ENCODE measurements at regions not wholly inside any gene's neighbourhood (a gene's known extent, or its start where the extent isn't known, plus 50 kb on each side); places are given as distances from the start of the nearest gene placed in this dataset.
"Not testable (repeated sequence)": the region's sequence is repeated elsewhere in the genome, so short reads cannot be mapped to it uniquely, and the experiment has no call there.

DNA sequence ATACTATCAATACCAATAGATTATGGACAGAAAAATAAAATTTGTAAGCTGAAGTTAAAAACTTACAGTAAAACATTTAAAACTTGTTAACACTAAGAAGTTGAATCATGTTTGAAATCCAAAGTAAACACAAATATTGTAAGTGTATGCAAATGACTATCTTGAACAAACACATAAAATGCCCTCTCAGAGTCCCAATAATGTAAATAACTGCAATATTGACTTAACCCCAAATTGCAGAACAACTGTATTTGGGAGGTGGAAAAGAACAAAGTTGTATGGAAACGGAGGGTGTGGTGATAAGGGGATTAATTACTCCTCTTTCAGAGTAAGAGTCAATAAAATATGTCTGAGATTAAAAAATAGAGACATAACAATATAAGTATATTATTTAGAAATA is 140.0 kb upstream of the NOL4 start:
- Mint-ChIP-seq H3K27me3 (peaks cover 0 to 3% (median 0%) of the 10 kb centered on the region in 3 donors), H3K9me3 (peaks cover 0 to 3% (median 0%) of the 10 kb centered on the region in 7 donors), H3K4me3 (no peak overlapping the region), H3K27ac (no peak overlapping the region), H3K4me1 (no peaks in the 10 kb centered on the region), H3K36me3 (no peaks in the 10 kb centered on the region)
- DNase-seq (no peak), ATAC-seq (ENCODE audit: low read depth in 2 of 2) (no peak)

DNA sequence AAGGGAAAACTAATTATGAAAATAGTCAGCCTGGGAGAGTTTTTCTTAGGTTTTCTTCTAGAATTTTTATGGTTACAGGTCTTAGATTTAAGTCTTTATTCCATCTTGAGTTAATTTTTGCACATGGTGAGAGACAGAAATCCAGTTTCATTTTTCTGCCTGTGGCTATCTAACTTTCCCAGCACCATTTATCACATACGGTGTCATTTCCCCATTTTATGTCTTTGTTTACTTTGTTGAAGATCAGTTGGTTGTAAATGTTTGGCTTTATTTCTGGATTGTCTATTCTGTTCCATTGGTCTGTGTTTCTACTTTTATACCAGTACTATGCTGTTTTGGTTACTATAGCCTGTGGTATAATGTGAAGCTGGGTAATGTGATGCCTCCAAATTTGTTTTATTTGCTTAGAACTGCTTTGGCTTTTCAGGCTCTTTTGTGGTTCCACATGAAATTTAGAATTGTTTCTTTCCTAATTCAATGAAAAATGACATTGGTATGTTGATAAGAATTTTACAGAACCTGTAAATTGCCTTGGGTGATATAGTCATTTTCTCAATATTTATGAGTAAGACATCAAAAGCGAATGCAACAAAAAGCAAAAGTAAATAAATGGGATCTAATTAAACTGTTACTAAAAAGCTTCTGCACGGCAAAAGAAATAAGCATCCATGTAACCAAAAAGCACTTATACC is 146.1 kb upstream of the NOL4 start:
- H3K27me3 Mint-ChIP-seq: peaks cover 0 to 3% (median 0%) of the 10 kb centered on the region in 3 donors
- no peaks in the 10 kb centered on the region for H3K36me3 Mint-ChIP-seq
- no peak overlapping the region for H3K27ac Mint-ChIP-seq
- no peak overlapping the region for H3K4me3 Mint-ChIP-seq
- no peak for ATAC-seq (ENCODE audit: low read depth in 2 of 2)
- peaks cover 0 to 5% (median 0%) of the 10 kb centered on the region in 7 donors for H3K9me3 Mint-ChIP-seq
- no peak for DNase-seq
- no peaks in the 10 kb centered on the region for H3K4me1 Mint-ChIP-seq

DNA sequence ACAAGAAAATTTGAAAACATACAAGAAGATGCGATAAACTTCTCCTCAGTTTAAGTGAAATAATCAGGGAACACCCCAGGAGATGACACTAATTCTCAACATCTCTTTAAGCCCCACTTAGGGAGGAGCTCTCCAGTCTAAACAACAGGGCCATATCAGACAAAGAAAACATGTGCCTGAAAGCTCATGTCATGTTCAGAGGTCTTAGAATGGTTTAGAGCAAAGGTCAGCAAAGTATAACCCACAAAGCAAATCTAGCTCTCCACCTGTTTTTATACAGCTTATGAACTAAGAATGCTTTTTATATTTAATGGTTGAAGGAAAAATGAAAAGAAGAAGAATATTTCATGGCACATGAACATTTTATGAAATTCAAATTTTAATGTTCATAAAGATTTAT is 155.6 kb upstream of the NOL4 start:
- Mint-ChIP-seq H3K9me3 (peaks cover 0 to 18% (median 4%) of the 10 kb centered on the region in 7 donors), H3K27ac (no peak overlapping the region), H3K4me1 (no peaks in the 10 kb centered on the region), H3K4me3 (no peak overlapping the region), H3K36me3 (no peaks in the 10 kb centered on the region), H3K27me3 (no peaks in the 10 kb centered on the region)
- DNase-seq (no peak), ATAC-seq (ENCODE audit: low read depth in 2 of 2) (no peak)

DNA sequence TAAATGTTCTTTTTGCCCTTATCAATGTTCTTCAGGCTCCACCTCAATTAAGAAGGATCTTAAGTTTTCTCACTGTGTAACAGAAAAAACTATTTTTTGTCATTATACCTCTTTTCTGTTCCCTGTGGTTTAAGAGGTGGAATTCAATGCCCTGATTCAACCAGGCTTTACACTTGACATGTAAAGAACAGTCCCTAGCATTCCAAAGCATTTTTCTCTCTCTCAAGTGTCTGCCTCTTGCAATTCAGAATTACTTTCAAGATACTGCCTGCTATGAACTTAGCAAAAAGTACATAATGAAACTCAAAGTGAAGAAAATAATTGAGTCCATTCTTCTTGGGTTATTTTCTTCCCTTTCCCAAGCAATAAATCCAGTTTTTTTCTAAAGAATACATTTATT is 160.6 kb upstream of the NOL4 start:
- DNase-seq (no peak), ATAC-seq (ENCODE audit: low read depth in 2 of 2) (no peak)
- no peak overlapping the region for H3K4me3 Mint-ChIP-seq
- H3K27me3 Mint-ChIP-seq: no peaks in the 10 kb centered on the region
- H3K9me3 Mint-ChIP-seq: peaks cover 0 to 11% (median 4%) of the 10 kb centered on the region in 7 donors
- no peaks in the 10 kb centered on the region for H3K4me1 Mint-ChIP-seq
- H3K36me3 Mint-ChIP-seq: no peaks in the 10 kb centered on the region
- no peak overlapping the region for H3K27ac Mint-ChIP-seq

DNA sequence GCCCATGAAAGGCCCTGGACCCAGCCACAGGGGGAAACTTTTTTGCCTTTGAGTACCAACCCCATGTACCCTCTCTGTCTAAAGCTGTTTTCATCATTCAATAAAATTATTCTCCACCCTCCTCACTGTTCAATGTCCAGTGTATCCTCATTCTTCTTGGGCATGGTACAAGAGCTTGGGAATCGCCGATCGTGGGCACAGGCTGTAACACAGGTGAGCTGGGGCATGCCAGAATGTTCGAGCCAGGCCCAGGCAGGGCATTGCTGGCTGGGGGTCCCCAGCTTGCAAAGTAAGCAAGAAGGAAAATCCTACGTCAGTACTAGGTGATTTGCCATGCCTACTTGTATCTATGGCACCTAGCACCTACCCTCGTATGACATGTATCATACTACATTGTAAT is 162.1 kb upstream of the NOL4 start:
- no peak overlapping the region for H3K4me3 Mint-ChIP-seq

DNA sequence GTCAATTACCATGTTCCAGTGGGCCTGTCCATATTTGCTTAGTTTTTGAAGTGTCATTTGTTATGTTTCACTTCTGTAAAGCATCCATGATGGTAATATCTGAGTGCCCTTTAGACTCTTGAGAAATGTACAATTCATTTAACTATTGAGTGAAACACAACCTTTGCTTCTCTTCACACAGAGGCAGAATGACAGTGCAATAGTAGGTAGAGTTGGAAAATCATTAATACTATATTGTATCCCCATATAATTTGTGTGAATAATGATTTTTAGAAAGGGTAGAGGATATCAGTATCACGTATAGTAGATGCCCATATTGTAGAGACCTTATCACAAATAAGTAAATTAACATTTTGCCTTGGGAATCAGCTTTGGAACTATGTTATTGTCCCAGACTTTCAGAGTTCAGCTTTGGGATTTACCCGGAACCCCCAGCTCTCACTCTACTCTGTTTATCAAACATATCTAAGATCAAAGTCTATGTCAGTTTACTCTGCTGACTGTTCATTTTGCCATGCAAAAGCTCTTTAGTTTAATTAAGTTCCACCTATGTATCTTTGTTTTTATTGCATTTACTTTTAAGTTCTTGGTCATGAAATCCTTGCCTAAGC is 172.7 kb upstream of the NOL4 start:
- Mint-ChIP-seq H3K4me3 (no peak overlapping the region), H3K36me3 (no peaks in the 10 kb centered on the region), H3K27me3 (no peaks in the 10 kb centered on the region), H3K27ac (no peak overlapping the region), H3K9me3 (peaks cover 0 to 6% (median 0%) of the 10 kb centered on the region in 7 donors), H3K4me1 (no peaks in the 10 kb centered on the region)
- ATAC-seq (ENCODE audit: low read depth in 2 of 2): no peak
- DNase-seq: no peak

More for the DNA sequence above, 162.1 kb upstream of the NOL4 start:
- no peak for ATAC-seq (ENCODE audit: low read depth in 2 of 2)
- no peak overlapping the region for H3K27ac Mint-ChIP-seq
- H3K27me3 Mint-ChIP-seq: no peaks in the 10 kb centered on the region
- H3K9me3 Mint-ChIP-seq: peaks cover 0 to 7% (median 4%) of the 10 kb centered on the region in 7 donors
- DNase-seq: no peak
- H3K36me3 Mint-ChIP-seq: no peaks in the 10 kb centered on the region
- no peaks in the 10 kb centered on the region for H3K4me1 Mint-ChIP-seq

DNA sequence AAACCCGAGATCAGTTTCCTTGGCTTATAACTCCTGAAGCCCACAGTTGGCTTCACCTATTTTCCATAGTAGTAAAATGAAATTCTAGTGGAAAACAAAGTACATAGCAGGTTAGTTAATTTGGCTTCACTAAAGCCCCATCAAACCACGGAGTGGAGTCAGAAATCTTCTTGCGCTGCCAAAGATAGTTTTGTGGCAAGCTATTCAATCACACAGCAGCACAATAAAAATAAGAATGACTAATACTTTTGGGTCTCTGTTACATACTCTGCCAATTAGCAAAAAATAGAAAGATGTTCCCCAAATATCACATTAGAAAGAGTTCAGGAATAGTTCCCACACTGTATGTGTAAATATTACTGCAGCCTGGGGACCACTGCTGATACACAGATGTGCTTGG is 175.2 kb upstream of the NOL4 start:
- Mint-ChIP-seq H3K36me3 (no peaks in the 10 kb centered on the region), H3K9me3 (peaks cover 0 to 6% (median 0%) of the 10 kb centered on the region in 7 donors), H3K4me3 (no peak overlapping the region), H3K27ac (no peak overlapping the region), H3K4me1 (no peaks in the 10 kb centered on the region), H3K27me3 (no peaks in the 10 kb centered on the region)
- no peak for ATAC-seq (ENCODE audit: low read depth in 2 of 2)
- DNase-seq: no peak

DNA sequence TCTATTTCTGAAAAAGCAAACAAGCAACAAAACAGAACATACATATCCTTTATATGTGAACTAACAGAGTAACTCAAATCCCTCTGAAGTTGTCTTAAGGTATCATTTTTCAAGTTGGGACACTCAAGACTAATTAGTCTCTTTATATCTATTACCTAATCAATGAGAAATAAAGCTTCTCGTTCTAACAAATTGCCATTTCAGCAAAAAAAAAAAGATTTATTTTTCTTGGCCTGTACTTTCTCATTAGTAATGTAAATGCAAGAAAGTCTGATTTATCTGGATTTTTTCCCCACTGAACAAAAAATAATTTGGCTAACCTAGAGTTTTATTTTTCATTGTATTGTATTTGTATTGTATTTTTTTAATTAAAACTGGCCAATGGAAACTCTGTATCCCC is 176.1 kb upstream of the NOL4 start:
- Mint-ChIP-seq H3K9me3 (peaks cover 0 to 6% (median 0%) of the 10 kb centered on the region in 7 donors), H3K4me3 (no peak overlapping the region), H3K27me3 (no peaks in the 10 kb centered on the region), H3K36me3 (no peaks in the 10 kb centered on the region), H3K4me1 (no peaks in the 10 kb centered on the region), H3K27ac (no peak overlapping the region)
- no peak for ATAC-seq (ENCODE audit: low read depth in 2 of 2)
- no peak for DNase-seq

DNA sequence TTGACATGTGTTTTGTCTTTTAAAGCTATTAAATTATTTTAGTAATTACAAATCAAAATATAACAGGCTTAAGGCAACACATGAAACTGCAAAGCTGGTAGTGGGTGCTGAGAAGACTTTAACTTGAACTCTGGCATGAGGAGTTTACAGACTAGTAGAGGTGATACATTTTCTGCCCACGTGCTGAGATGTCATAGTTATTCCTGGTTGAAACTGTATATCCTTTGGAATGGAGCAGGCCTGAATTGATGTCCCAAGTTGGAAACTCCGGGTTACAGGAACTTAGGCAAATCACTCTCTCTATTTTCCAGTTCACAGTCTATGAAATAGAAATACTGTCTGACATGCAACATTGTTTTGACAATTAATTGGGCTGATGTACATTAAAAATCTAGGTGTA is 177.1 kb upstream of the NOL4 start:
- H3K4me3 Mint-ChIP-seq: no peak overlapping the region
- no peaks in the 10 kb centered on the region for H3K4me1 Mint-ChIP-seq
- ATAC-seq (ENCODE audit: low read depth in 2 of 2) (no peak), DNase-seq (no peak)
- no peaks in the 10 kb centered on the region for H3K27me3 Mint-ChIP-seq
- no peaks in the 10 kb centered on the region for H3K36me3 Mint-ChIP-seq
- H3K27ac Mint-ChIP-seq: no peak overlapping the region
- H3K9me3 Mint-ChIP-seq: peaks cover 0 to 5% (median 0%) of the 10 kb centered on the region in 7 donors

DNA sequence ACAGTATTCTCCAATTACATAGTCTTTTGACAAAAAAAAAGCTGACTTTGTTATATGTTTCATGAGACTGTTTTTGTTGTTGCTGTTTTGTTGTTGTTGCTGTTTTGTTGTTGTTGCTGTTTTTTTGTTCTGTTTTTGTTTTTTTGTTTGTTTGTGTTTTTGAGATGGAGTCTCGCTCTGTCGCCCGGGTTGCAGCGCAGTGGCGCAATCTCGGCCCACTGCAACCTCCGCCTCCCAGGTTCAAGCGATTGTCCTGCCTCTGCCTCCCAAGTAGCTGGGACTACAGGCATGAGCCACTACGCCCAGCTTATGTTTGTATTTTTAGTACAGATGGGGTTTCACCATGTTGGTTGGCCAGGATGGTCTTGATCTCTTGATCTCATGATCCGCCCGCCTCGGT is 182.8 kb upstream of the NOL4 start:
- DNase-seq; H3K36me3 Mint-ChIP-seq; H3K27ac Mint-ChIP-seq; ATAC-seq (ENCODE audit: low read depth in 2 of 2); H3K4me3 Mint-ChIP-seq; H3K4me1 Mint-ChIP-seq; H3K9me3 Mint-ChIP-seq; H3K27me3 Mint-ChIP-seq: not testable (repeated sequence)

DNA sequence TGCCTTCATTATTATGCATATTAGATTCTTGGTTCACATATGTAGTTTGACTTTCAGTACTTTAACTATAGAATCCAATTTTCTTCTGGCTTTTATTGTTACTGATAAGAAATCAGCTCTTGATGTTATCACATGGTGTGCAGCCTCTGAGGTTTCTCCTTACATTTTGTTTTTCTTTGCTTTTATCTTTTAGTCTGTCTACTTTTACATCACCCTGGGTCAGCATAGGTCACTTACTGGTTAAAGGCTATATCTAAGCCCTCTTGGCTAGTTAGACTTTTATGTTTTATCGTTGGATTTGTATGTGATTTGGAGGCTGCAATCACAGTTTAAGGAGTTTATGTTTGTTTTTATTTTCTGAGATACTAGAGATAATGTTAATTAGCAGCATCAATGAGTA is 187.2 kb upstream of the NOL4 start:
- ATAC-seq (ENCODE audit: low read depth in 2 of 2) (no peak), DNase-seq (no peak)
- Mint-ChIP-seq H3K4me3 (no peak overlapping the region), H3K27me3 (no peaks in the 10 kb centered on the region), H3K4me1 (no peaks in the 10 kb centered on the region), H3K27ac (no peak overlapping the region), H3K36me3 (no peaks in the 10 kb centered on the region), H3K9me3 (peaks cover 0 to 8% (median 3%) of the 10 kb centered on the region in 7 donors)

DNA sequence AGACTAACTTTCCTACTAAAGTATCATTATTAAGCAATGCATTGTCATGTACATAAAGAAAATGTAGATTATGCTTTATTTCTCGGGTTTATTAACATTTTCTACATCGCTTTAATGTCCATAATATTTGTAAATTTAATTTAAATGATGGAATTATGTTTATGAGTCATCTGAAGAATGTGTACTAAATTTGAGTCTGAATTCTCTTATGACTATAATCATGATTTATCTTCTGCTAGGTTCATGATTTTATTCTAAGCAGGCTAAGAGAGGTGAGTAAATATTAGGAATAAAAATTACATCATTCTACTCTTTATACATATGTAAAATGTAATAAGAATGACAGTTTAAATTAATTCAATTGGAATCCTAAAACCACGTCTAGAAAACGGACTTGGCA is 206.3 kb upstream of the NOL4 start:
- ATAC-seq (ENCODE audit: low read depth in 2 of 2) (no peak), DNase-seq (no peak)
- no peak overlapping the region for H3K4me3 Mint-ChIP-seq
- H3K27me3 Mint-ChIP-seq: no peaks in the 10 kb centered on the region
- no peak overlapping the region for H3K27ac Mint-ChIP-seq
- H3K4me1 Mint-ChIP-seq: no peaks in the 10 kb centered on the region
- peaks cover 1 to 20% (median 13%) of the 10 kb centered on the region in 7 donors for H3K9me3 Mint-ChIP-seq
- H3K36me3 Mint-ChIP-seq: no peaks in the 10 kb centered on the region

DNA sequence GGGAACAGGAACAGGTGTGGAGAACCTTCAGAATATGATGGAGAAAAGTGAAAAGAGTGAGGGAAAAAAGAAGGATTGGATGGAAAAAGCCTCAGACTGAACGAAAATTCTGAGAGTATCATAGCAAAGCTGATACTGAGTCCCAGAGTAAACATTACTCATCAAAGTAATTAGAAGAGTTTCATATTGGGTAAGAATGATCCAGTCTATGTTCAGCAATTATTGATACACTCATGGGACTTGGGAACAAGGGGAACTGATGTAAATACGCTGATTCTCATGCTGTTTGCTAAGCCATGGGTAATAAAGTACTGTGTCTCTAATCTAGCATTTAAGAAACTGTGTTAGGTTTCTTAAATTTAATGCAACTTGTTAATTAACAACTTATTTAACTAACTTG is 219.9 kb upstream of the NOL4 start:
- Mint-ChIP-seq H3K4me3 (no peak overlapping the region), H3K4me1 (no peaks in the 10 kb centered on the region), H3K9me3 (peaks cover 1 to 19% (median 9%) of the 10 kb centered on the region in 7 donors), H3K27ac (no peak overlapping the region), H3K27me3 (no peaks in the 10 kb centered on the region), H3K36me3 (no peaks in the 10 kb centered on the region)
- DNase-seq: no peak
- ATAC-seq (ENCODE audit: low read depth in 2 of 2): no peak

DNA sequence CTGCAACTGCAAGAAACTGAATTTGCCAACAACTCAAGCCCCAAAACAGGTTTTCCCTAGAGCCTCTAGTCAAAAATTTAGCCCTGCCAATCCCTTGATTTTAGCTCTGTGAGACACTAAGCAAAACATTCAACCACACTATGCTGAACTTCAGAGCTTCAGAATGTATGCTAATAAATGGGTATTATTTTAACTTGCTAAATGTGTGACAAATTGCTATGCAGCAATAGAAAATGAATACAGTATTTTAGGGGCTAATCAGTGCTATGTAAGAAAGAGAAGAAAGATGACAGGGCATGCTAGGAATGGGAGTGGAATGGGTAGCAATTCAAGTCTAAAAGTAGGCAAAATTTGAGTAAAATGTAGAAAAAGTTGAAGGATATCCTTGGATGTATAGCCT is 223.9 kb upstream of the NOL4 start:
- Mint-ChIP-seq H3K36me3 (no peaks in the 10 kb centered on the region), H3K9me3 (peaks cover 0 to 19% (median 9%) of the 10 kb centered on the region in 7 donors), H3K27me3 (no peaks in the 10 kb centered on the region), H3K4me1 (no peaks in the 10 kb centered on the region), H3K27ac (no peak overlapping the region), H3K4me3 (no peak overlapping the region)
- ATAC-seq (ENCODE audit: low read depth in 2 of 2) (no peak), DNase-seq (no peak)
